Thoracic aorta (tissue), 2 donors: ENCODE measurements at regions not wholly inside any gene's neighbourhood (a gene's known extent, or its start where the extent isn't known, plus 50 kb on each side); places are given as distances from the start of the nearest gene placed in this dataset.
"Not testable (repeated sequence)": the region's sequence is repeated elsewhere in the genome, so short reads cannot be mapped to it uniquely, and the experiment has no call there.

Experiments used
- ATAC-seq: fragments of 150-250 bp; one replicate; pipeline ENCODE4 v1.8.0; 2017; ENCODE audit warnings: low read depth; ENCODE audit not compliant: insufficient number of reproducible peaks, low FRiP score
- DNase-seq: peaks from one replicate; pipeline ENCODE4 v3.0.0-alpha.2; 2020; ENCODE audit warnings: low spot score
- H3K27ac ChIP-seq, 2 donors: fragments of 200-600 bp; sonication (generic); 1 replicate in 1 of 2; 2 replicates in 1 of 2; pipeline ENCODE4 v1.5.1; 2016; ENCODE audit warnings: mild to moderate bottlenecking in 2 of 2, moderate library complexity in 2 of 2
- H3K27me3 ChIP-seq: fragments of 200-600 bp; sonication (generic); replicated peaks from 2 replicates; pipeline ENCODE4 v1.6.0; 2016; ENCODE audit warnings: mild to moderate bottlenecking; ENCODE audit not compliant: insufficient read depth
- H3K36me3 ChIP-seq: fragments of 200-600 bp; sonication (generic); one replicate; pipeline ENCODE4 v1.5.1; 2016
- H3K4me1 ChIP-seq, 2 donors: fragments of 200-600 bp; sonication (generic); 1 replicate in 1 of 2; 2 replicates in 1 of 2; pipeline versions ENCODE4 v1.5.1 to v1.6.0; 2016; ENCODE audit warnings: low read depth in 2 of 2, mild to moderate bottlenecking in 1 of 2; ENCODE audit not compliant: control insufficient read depth in 1 of 2
- H3K4me3 ChIP-seq: fragments of 200-600 bp; sonication (generic); 2 replicates; pipeline ENCODE4 v1.5.1; 2016; ENCODE audit warnings: mild to moderate bottlenecking
- H3K9me3 ChIP-seq: fragments of 200-600 bp; sonication (generic); 2 replicates; pipeline ENCODE4 v1.5.1; 2016
- TF ChIP-seq, protein P1 (sequence below): fragments of 200-600 bp; sonication (generic); IDR thresholded peaks from one replicate; pipeline ENCODE4 v1.5.1; 2019; ENCODE audit warnings: antibody characterized with exemption

DNA sequence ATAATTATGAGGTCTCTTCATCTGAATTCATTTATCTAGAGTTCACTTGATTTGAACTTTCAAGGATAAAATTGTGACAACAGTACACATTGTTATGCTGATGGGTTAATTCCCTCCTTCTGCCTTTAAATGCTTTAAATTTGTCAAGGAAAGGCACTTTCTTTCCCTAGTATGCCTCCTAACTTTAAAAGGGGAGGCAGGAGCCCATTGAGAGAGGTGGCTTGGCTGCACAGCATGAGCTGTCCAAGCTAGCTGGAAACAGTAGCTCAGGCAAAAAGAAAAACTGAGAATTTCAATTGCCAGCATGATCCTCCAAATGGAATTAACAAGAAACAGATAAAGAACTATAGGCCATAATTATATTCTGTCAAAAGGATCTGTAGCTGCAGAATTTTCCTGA is 243.3 kb upstream of the GRIK2 start:
- DNase-seq (no peak), ATAC-seq (no peak)
- no peaks in the 10 kb centered on the region for H3K36me3 ChIP-seq
- no peak overlapping the region for H3K4me3 ChIP-seq
- H3K27ac ChIP-seq = no peak overlapping the region
- H3K27me3 ChIP-seq = no peaks in the 10 kb centered on the region
- no peaks in the 10 kb centered on the region for H3K4me1 ChIP-seq
- TF ChIP-seq, protein P1, sequence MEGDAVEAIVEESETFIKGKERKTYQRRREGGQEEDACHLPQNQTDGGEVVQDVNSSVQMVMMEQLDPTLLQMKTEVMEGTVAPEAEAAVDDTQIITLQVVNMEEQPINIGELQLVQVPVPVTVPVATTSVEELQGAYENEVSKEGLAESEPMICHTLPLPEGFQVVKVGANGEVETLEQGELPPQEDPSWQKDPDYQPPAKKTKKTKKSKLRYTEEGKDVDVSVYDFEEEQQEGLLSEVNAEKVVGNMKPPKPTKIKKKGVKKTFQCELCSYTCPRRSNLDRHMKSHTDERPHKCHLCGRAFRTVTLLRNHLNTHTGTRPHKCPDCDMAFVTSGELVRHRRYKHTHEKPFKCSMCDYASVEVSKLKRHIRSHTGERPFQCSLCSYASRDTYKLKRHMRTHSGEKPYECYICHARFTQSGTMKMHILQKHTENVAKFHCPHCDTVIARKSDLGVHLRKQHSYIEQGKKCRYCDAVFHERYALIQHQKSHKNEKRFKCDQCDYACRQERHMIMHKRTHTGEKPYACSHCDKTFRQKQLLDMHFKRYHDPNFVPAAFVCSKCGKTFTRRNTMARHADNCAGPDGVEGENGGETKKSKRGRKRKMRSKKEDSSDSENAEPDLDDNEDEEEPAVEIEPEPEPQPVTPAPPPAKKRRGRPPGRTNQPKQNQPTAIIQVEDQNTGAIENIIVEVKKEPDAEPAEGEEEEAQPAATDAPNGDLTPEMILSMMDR = no peak
- no peaks in the 10 kb centered on the region for H3K9me3 ChIP-seq

DNA sequence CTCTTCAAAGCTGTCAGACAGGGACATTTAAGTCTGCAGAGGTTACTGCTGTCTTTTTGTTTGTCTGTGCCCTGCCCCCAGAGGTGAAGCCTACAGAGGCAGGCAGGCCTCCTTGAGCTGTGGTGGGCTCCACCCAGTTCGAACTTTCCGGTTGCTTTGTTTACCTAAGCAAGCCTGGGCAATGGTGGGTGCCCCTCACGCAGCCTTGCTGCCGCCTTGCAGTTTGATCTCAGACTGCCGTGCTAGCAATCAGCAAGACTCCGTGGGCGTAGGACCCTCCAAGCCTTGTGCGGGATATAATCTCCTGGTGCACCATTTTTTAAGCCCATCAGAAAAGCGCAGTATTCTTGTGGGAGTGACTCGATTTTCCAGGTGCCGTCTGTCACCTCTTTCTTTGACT is 235.9 kb upstream of the GRIK2 start:
- not testable (repeated sequence) for H3K27me3 ChIP-seq, H3K9me3 ChIP-seq, H3K4me1 ChIP-seq, DNase-seq, ATAC-seq, H3K27ac ChIP-seq, H3K36me3 ChIP-seq, H3K4me3 ChIP-seq

DNA sequence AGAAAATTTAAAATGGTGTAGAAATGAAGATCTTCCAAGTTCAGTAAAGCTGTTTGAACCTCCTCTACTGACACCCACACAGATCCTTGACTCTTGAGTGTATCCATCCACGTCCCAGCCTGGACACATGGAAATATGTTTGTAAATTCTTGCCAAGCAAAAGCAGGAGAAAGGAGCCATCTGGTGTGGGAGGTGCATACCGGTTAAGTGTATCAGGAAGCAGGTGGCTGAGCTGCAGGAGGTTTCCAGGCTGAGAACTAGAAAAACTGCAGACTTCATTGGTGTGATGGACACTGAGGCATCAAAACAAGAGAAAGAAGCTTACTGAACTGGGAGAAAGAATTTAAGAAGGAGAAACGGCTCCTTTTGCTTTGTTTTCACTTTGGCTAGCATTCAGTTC is 229.9 kb upstream of the GRIK2 start:
- H3K27ac ChIP-seq = no peak overlapping the region
- DNase-seq = no peak
- no peaks in the 10 kb centered on the region for H3K9me3 ChIP-seq
- TF ChIP-seq, protein P1 = no peak
- no peak overlapping the region for H3K4me3 ChIP-seq
- H3K36me3 ChIP-seq = no peaks in the 10 kb centered on the region
- H3K27me3 ChIP-seq = no peaks in the 10 kb centered on the region
- no peaks in the 10 kb centered on the region for H3K4me1 ChIP-seq
- no peak for ATAC-seq

DNA sequence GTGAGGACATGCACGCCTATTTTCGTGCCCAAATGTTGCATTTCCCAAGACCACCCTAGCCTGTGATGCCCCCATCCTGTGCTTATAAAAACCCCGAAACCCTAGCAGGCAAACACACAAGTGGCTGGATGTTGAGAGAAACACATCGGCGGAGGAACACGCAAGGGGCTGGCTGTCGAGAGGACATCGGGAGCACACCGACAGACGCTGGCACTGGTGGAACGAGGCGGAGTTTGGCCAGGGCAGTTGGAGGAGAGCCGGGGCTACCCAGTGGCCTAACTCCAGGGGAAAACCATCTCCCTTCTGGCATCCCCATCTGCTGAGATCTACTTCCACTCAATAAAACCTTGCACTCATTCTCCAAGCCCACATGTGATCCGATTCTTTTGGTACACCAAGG is 225.9 kb upstream of the GRIK2 start:
- Histone ChIP-seq H3K36me3 (no peaks in the 10 kb centered on the region), H3K27me3 (no peaks in the 10 kb centered on the region)

DNA sequence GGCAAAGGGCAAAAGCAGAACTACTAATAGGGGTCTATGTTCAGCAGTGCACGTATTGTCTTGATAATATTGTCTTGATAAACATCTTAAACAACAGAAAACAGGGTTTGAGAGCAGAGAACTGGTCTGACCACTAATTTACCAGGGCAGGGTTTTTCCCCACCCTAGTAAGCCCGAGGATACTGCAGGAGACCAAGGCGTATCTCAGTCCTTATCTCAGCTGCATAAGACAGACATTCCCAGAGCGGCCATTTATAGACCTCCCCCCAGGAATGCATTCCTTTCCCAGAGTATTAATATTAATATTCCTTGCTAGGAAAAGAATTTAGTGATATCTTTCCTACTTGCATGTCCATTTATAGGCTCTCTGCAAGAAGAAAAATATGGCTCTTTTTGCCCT is 222.5 kb upstream of the GRIK2 start:
- H3K9me3 ChIP-seq, H3K4me1 ChIP-seq: not testable (repeated sequence)

More for the DNA sequence above, 225.9 kb upstream of the GRIK2 start:
- Histone ChIP-seq H3K4me3 (no peak overlapping the region), H3K27ac (no peak overlapping the region), H3K9me3 (peaks cover 6% of the 10 kb centered on the region), H3K4me1 (no peaks in the 10 kb centered on the region)
- TF ChIP-seq, protein P1 = no peak
- DNase-seq (no peak), ATAC-seq (no peak)

DNA sequence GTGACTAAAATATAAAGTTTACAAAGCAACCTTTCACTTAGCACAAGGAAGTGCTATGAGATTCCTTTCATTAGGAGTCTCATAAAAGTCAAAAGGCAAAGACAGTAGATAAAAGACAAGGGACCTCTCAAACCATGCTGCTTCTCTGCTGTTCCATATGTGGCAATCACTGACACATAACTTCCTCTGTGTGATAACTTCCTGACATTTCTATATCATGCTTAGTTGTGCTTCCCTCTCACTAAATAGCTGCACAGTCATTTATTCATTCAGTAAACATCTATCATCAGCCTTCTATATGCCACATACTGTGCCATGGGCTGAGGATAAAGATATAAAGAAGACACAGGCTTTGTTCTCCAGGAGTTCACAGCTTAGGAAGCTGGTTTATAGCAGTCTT is 214.8 kb upstream of the GRIK2 start:
- no peak for ATAC-seq
- TF ChIP-seq, protein P1 = no peak
- no peaks in the 10 kb centered on the region for H3K36me3 ChIP-seq
- H3K27ac ChIP-seq = no peak overlapping the region
- H3K4me1 ChIP-seq = no peaks in the 10 kb centered on the region
- H3K4me3 ChIP-seq = no peak overlapping the region
- no peaks in the 10 kb centered on the region for H3K27me3 ChIP-seq
- H3K9me3 ChIP-seq = no peaks in the 10 kb centered on the region
- DNase-seq = no peak

More for the DNA sequence above, 222.5 kb upstream of the GRIK2 start:
- not testable (repeated sequence) for H3K4me3 ChIP-seq, H3K27ac ChIP-seq, H3K36me3 ChIP-seq, H3K27me3 ChIP-seq, DNase-seq, ATAC-seq
